GM10266 (cell line): ENCODE measurements at regions not wholly inside any gene's neighbourhood (a gene's known extent, or its start where the extent isn't known, plus 50 kb on each side); places are given as distances from the start of the nearest gene placed in this dataset.
"Not testable (repeated sequence)": the region's sequence is repeated elsewhere in the genome, so short reads cannot be mapped to it uniquely, and the experiment has no call there.

ENCODE experiments used
- DNase-seq: peaks from one replicate; pipeline ENCODE4 v3.0.0; 2012; ENCODE audit errors: extremely low spot score
- CTCF ChIP-seq: IDR thresholded peaks from 2 replicates; pipeline ENCODE4 v1.5.1; 2012; ENCODE audit warnings: mild to moderate bottlenecking, low read depth; ENCODE audit not compliant: control insufficient read depth, insufficient read depth; ENCODE audit errors: missing control alignments

GRCh38 chr4:131430302-131430701, 1718.8 kb upstream of the PCDH10 start:
- TF ChIP-seq CTCF = no peak
- no peak for DNase-seq

GRCh38 chr4:131441004-131441688, 1707.9 kb upstream of the PCDH10 start:
- TF ChIP-seq CTCF = no peak
- DNase-seq = no peak

- no peak for DNase-seq
- TF ChIP-seq CTCF = no peak
Measured at GRCh38 chr4:131447883-131448282, 1701.2 kb upstream of the PCDH10 start.

- TF ChIP-seq CTCF = no peak
Measured at GRCh38 chr4:131450572-131451209, 1698.4 kb upstream of the PCDH10 start.

GRCh38 chr4:131459430-131460101, 1689.5 kb upstream of the PCDH10 start:
- TF ChIP-seq CTCF = no peak
- DNase-seq = no peak

More at GRCh38 chr4:131450572-131451209, 1698.4 kb upstream of the PCDH10 start:
- DNase-seq = no peak

- DNase-seq = no peak
- TF ChIP-seq CTCF = no peak
Measured at GRCh38 chr4:131470360-131470759, 1678.7 kb upstream of the PCDH10 start.

GRCh38 chr4:131488772-131489171, 1660.3 kb upstream of the PCDH10 start:
- no peak for DNase-seq
- TF ChIP-seq CTCF = no peak

- not testable (repeated sequence) for DNase-seq
Measured at GRCh38 chr4:131496211-131496610, 1652.9 kb upstream of the PCDH10 start.
